ENCODE measurements at regions not wholly inside any gene's neighbourhood (a gene's known extent, or its start where the extent isn't known, plus 50 kb on each side); places are given as distances from the start of the nearest gene placed in this dataset.

DNA sequence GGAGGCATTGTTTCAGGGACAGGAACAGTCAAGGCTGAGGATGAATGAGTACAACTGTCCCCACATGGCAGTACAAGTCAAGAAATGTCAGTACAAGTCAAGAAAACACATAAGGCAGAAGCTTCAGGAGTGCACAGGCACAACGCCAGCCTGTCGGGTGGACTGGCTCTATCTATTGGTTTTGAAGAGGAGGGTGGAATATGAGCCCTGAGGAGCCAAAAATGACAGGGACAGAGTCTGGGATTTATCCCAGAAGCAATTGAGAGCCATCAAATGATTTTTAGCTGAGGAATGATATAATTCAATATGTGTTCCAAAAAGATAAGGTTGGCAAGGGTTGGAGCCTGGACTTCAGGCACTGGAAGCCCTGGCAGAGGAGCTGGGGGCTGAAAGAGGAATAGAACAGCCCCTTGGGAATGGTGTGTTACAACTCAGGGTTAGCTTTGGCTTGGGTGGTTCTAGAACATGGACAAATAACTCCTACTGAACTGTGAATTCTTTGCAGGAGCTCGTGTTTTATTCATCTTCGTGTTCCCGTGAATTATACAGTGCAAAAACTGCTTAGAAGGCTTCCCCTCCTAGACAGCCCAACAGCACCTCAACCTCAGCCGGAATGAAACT is 425.7 kb upstream of the ARID1B start:
- DNase-seq (ENCODE audit: low spot score) = no peak
- Histone ChIP-seq H3K79me2 (ENCODE audit: insufficient read depth, low read depth, low read length) (no peaks in the 10 kb centered on the region), H3K4me1 (ENCODE audit: insufficient read depth, low read length, poor library complexity, severe bottlenecking) (no peaks in the 10 kb centered on the region), H3K36me3 (ENCODE audit: insufficient read depth, low read length) (peaks cover 16% of the 10 kb centered on the region), H3K4me3 (ENCODE audit: low read depth, low read length, poor library complexity, severe bottlenecking) (no peak overlapping the region), H3K27ac (ENCODE audit: low read depth, low read length, poor library complexity, severe bottlenecking) (no peak overlapping the region), H3K9me2 (ENCODE audit: insufficient read depth, low read length) (no peaks in the 10 kb centered on the region), H3K9me3 (ENCODE audit: low read length) (no peaks in the 10 kb centered on the region; the same call in 1 of the 2 replicates), H2AFZ (ENCODE audit: low read length) (no peak overlapping the region), H3K4me2 (ENCODE audit: low read length) (no peak overlapping the region), H4K20me1 (ENCODE audit: insufficient read depth, low read length) (no peaks in the 10 kb centered on the region)
- TF ChIP-seq EZH2phosphoT487 (IDR thresholded peaks at IDR 0.05; ENCODE audit: borderline replicate concordance, low read depth, low read length) = no peak
- ChIA-PET CTCF (ENCODE audit: unreplicated experiment) (no interaction called here), POLR2A (interaction anchor here (0.6 to 1.4 kb wide), 4 partner anchors 15 to 837 kb away, joined by 3 to 5 read pairs (median 4); no protein-coding TSS in a partner anchor)
- intact Hi-C loops (cut with micrococcal nuclease; ENCODE audit: unreplicated experiment) = no loop called here
- no TSS peak for BruUV-seq (replicated peaks)

GRCh38 chr6:156350337-156350736 is 426.8 kb upstream of the ARID1B start:
- Histone ChIP-seq H3K4me2 (ENCODE audit: low read length) (no peak overlapping the region), H3K4me3 (ENCODE audit: low read depth, low read length, poor library complexity, severe bottlenecking) (no peak overlapping the region), H3K27ac (ENCODE audit: low read depth, low read length, poor library complexity, severe bottlenecking) (no peak overlapping the region), H2AFZ (ENCODE audit: low read length) (no peak overlapping the region), H3K36me3 (ENCODE audit: insufficient read depth, low read length) (peaks cover 7% of the 10 kb centered on the region; the same call in 1 of the 2 replicates), H3K79me2 (ENCODE audit: insufficient read depth, low read depth, low read length) (no peaks in the 10 kb centered on the region), H3K4me1 (ENCODE audit: insufficient read depth, low read length, poor library complexity, severe bottlenecking) (no peaks in the 10 kb centered on the region), H3K9me2 (ENCODE audit: insufficient read depth, low read length) (no peaks in the 10 kb centered on the region), H3K9me3 (ENCODE audit: low read length) (no peaks in the 10 kb centered on the region), H4K20me1 (ENCODE audit: insufficient read depth, low read length) (no peaks in the 10 kb centered on the region)
- intact Hi-C loops (cut with micrococcal nuclease; ENCODE audit: unreplicated experiment) = no loop called here
- TF ChIP-seq, protein P1, sequence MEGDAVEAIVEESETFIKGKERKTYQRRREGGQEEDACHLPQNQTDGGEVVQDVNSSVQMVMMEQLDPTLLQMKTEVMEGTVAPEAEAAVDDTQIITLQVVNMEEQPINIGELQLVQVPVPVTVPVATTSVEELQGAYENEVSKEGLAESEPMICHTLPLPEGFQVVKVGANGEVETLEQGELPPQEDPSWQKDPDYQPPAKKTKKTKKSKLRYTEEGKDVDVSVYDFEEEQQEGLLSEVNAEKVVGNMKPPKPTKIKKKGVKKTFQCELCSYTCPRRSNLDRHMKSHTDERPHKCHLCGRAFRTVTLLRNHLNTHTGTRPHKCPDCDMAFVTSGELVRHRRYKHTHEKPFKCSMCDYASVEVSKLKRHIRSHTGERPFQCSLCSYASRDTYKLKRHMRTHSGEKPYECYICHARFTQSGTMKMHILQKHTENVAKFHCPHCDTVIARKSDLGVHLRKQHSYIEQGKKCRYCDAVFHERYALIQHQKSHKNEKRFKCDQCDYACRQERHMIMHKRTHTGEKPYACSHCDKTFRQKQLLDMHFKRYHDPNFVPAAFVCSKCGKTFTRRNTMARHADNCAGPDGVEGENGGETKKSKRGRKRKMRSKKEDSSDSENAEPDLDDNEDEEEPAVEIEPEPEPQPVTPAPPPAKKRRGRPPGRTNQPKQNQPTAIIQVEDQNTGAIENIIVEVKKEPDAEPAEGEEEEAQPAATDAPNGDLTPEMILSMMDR (conservative IDR thresholded peaks at IDR 0.05; ENCODE audit: low read length) = no peak
- TF ChIP-seq EZH2phosphoT487 (IDR thresholded peaks at IDR 0.05; ENCODE audit: borderline replicate concordance, low read depth, low read length) = no peak
- POLR2A ChIA-PET = no interaction called here
- no TSS peak for BruUV-seq (replicated peaks)
- CTCF ChIA-PET (ENCODE audit: unreplicated experiment) = no interaction called here
- DNase-seq (ENCODE audit: low spot score) = no peak

- H3K9me2 ChIP-seq (ENCODE audit: insufficient read depth, low read length) = no peaks in the 10 kb centered on the region
- H3K9me3 ChIP-seq (ENCODE audit: low read length) = no peaks in the 10 kb centered on the region
- H3K4me3 ChIP-seq (ENCODE audit: low read depth, low read length, poor library complexity, severe bottlenecking) = no peak overlapping the region
- H3K4me2 ChIP-seq (ENCODE audit: low read length) = no peak overlapping the region
- no peaks in the 10 kb centered on the region for H4K20me1 ChIP-seq (ENCODE audit: insufficient read depth, low read length)
- POLR2A ChIA-PET = no interaction called here
- CTCF ChIA-PET (ENCODE audit: unreplicated experiment) = no interaction called here
- H3K36me3 ChIP-seq (ENCODE audit: insufficient read depth, low read length) = no peaks in the 10 kb centered on the region; the same call in 1 of the 2 replicates
- BruUV-seq (replicated peaks) = no TSS peak
- H2AFZ ChIP-seq (ENCODE audit: low read length) = no peak overlapping the region
- TF ChIP-seq, protein P1 (conservative IDR thresholded peaks at IDR 0.05; ENCODE audit: low read length) = no peak
- no peak for TF ChIP-seq EZH2phosphoT487 (IDR thresholded peaks at IDR 0.05; ENCODE audit: borderline replicate concordance, low read depth, low read length)
- intact Hi-C loops (cut with micrococcal nuclease; ENCODE audit: unreplicated experiment) = no loop called here
- no peak overlapping the region for H3K27ac ChIP-seq (ENCODE audit: low read depth, low read length, poor library complexity, severe bottlenecking)
- no peaks in the 10 kb centered on the region for H3K79me2 ChIP-seq (ENCODE audit: insufficient read depth, low read depth, low read length)
- H3K4me1 ChIP-seq (ENCODE audit: insufficient read depth, low read length, poor library complexity, severe bottlenecking) = no peaks in the 10 kb centered on the region
- DNase-seq (ENCODE audit: low spot score) = no peak
Measured at GRCh38 chr6:156348849-156349248, 428.3 kb upstream of the ARID1B start.

Data from OCI-LY7 (cell line).